ENCODE measurements at regions not wholly inside any gene's neighbourhood (a gene's known extent, or its start where the extent isn't known, plus 50 kb on each side); places are given as distances from the start of the nearest gene placed in this dataset.

GRCh38 chr1:213448776-213449175 is 397.7 kb downstream of the RPS6KC1 start:
- no peaks in the 10 kb centered on the region for H3K9me3 ChIP-seq (ENCODE audit: control insufficient read depth, low read depth, low read length)
- no peak for FAIRE-seq
- no peaks in the 10 kb centered on the region for H3K36me3 ChIP-seq (ENCODE audit: control insufficient read depth in 2 of 2, extremely low read depth in 1 of 2, insufficient read depth in 2 of 2, low read length in 2 of 2)
- H4K20me1 ChIP-seq (ENCODE audit: control insufficient read depth, extremely low read depth, insufficient read depth, low read length): no peaks in the 10 kb centered on the region
- no peak for DNase-seq (ENCODE audit: low read depth, low spot score)
- peaks cover 3% of the 10 kb centered on the region for H3K4me1 ChIP-seq (ENCODE audit: control insufficient read depth, extremely low read depth, insufficient read depth, low read length)
- no peak overlapping the region for H3K9ac ChIP-seq (ENCODE audit: control insufficient read depth, extremely low read depth, insufficient read depth, low read length)
- no peak overlapping the region for H2AFZ ChIP-seq (ENCODE audit: control insufficient read depth, low read length)
- H3K79me2 ChIP-seq (ENCODE audit: control insufficient read depth, insufficient read depth, low read length): no peaks in the 10 kb centered on the region
- no peak overlapping the region for H3K4me2 ChIP-seq (ENCODE audit: control insufficient read depth, extremely low read depth, insufficient read depth, low read depth, low read length)
- TF ChIP-seq CTCF (optimal IDR thresholded peaks at IDR 0.05 in 1 of 3, IDR thresholded peaks at IDR 0.05 in 1 of 3, conservative IDR thresholded peaks at IDR 0.05 in 1 of 3; ENCODE audit: extremely low read depth in 1 of 3, insufficient read depth in 2 of 3, low read length in 3 of 3) (no peak), EZH2 (IDR thresholded peaks at IDR 0.05; ENCODE audit: low read length) (no peak)
- H3K4me3 ChIP-seq (ENCODE audit: control insufficient read depth in 2 of 3, extremely low read depth in 1 of 3, insufficient read depth in 2 of 3, low read depth in 1 of 3, low read length in 3 of 3): no peak overlapping the region
- dilution Hi-C loops (cut with MboI; ENCODE audit: extremely low pct_ligation_motif_present, low sequenced_read_pairs): no loop called here
- no peak overlapping the region for H3K27ac ChIP-seq (ENCODE audit: control insufficient read depth, insufficient read depth, low read length)
- H3K27me3 ChIP-seq (ENCODE audit: control insufficient read depth, extremely low read depth, insufficient read depth, low read length): no peaks in the 10 kb centered on the region
- no peaks in the 10 kb centered on the region for H3K9me1 ChIP-seq (ENCODE audit: control insufficient read depth, extremely low read depth, insufficient read depth, low read length)

DNA sequence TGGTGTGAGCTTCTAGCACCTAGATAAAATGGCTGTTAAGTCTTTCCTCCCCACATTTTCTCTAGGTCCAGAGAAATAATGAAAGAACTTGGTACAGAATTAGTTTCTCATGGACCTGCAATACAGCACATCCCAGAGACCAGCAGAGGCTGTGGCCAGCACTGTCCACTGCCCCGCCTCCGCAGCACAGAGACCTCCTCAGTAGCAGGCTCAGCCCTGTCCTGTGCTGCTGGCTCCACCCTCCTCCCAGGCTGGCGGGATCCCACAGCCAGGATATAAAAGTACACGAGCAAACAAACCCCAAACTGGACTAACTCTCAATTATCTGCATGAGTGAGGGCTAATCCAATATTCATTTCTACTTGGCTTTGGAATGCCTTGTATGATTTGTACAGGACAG is 401.5 kb downstream of the RPS6KC1 start:
- Histone ChIP-seq H3K4me2 (ENCODE audit: control insufficient read depth, extremely low read depth, insufficient read depth, low read depth, low read length) (no peak overlapping the region), H3K79me2 (ENCODE audit: control insufficient read depth, insufficient read depth, low read length) (no peaks in the 10 kb centered on the region), H3K27ac (ENCODE audit: control insufficient read depth, insufficient read depth, low read length) (no peak overlapping the region), H3K27me3 (ENCODE audit: control insufficient read depth, extremely low read depth, insufficient read depth, low read length) (no peaks in the 10 kb centered on the region), H4K20me1 (ENCODE audit: control insufficient read depth, extremely low read depth, insufficient read depth, low read length) (no peaks in the 10 kb centered on the region), H3K4me1 (ENCODE audit: control insufficient read depth, extremely low read depth, insufficient read depth, low read length) (peaks cover 3% of the 10 kb centered on the region), H2AFZ (ENCODE audit: control insufficient read depth, low read length) (no peak overlapping the region), H3K9me1 (ENCODE audit: control insufficient read depth, extremely low read depth, insufficient read depth, low read length) (no peaks in the 10 kb centered on the region), H3K4me3 (ENCODE audit: control insufficient read depth in 2 of 3, extremely low read depth in 1 of 3, insufficient read depth in 2 of 3, low read depth in 1 of 3, low read length in 3 of 3) (no peak overlapping the region), H3K9me3 (ENCODE audit: control insufficient read depth, low read depth, low read length) (no peaks in the 10 kb centered on the region), H3K36me3 (ENCODE audit: control insufficient read depth in 2 of 2, extremely low read depth in 1 of 2, insufficient read depth in 2 of 2, low read length in 2 of 2) (no peaks in the 10 kb centered on the region), H3K9ac (ENCODE audit: control insufficient read depth, extremely low read depth, insufficient read depth, low read length) (no peak overlapping the region)
- FAIRE-seq (no peak), DNase-seq (ENCODE audit: low read depth, low spot score) (no peak)
- no peak for TF ChIP-seq CTCF (optimal IDR thresholded peaks at IDR 0.05 in 1 of 3, IDR thresholded peaks at IDR 0.05 in 1 of 3, conservative IDR thresholded peaks at IDR 0.05 in 1 of 3; ENCODE audit: extremely low read depth in 1 of 3, insufficient read depth in 2 of 3, low read length in 3 of 3)
- no peak for TF ChIP-seq EZH2 (IDR thresholded peaks at IDR 0.05; ENCODE audit: low read length)
- dilution Hi-C loops (cut with MboI; ENCODE audit: extremely low pct_ligation_motif_present, low sequenced_read_pairs): no loop called here
